ENCODE measurements at regions not wholly inside any gene's neighbourhood (a gene's known extent, or its start where the extent isn't known, plus 50 kb on each side); places are given as distances from the start of the nearest gene placed in this dataset.

DNA sequence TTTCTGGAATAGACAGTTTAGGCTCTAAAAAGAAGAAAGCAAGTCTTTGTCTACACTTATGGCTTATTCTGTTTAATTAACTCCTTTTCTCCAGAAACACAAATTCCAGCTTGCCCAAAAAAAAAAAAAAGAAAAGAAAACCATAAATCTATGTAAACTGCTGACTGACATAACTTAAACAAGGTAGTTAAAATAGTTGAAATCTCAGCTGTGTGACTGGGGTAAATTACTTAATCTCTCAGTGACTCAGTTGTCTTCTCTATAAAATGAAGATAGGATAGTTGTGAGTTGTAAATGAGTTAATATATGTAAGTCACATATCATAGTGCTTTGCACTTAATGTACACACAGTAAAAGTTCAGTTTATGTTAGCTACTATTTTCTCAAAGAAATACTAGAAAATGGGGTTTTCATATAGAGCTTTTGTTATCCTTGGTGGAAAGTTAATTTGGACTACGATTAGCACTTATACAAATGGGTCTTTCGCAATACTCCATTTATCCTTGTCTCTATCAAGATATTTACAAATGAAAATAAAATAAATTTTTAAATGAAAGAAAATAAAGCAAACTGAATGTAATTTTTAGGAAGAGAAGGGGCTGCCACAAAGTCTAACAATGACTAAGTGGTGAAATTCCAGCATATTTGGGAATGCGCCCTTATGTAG is 200.9 kb downstream of the MBL2 start:
- no peaks in the 10 kb centered on the region for H3K79me2 ChIP-seq (replicated peaks; ENCODE audit: insufficient read depth, low read length)
- no peaks in the 10 kb centered on the region for H4K20me1 ChIP-seq (ENCODE audit: insufficient read depth)
- H2AFZ ChIP-seq (ENCODE audit: low read depth, low read length) = no peak overlapping the region
- H3K27ac ChIP-seq (ENCODE audit: low read length) = no peak overlapping the region
- H3K27me3 ChIP-seq (ENCODE audit: insufficient read depth, low read depth, low read length) = no peaks in the 10 kb centered on the region
- no peak overlapping the region for H3K9ac ChIP-seq (ENCODE audit: low read length)
- TF ChIP-seq RAD21 (conservative IDR thresholded peaks at IDR 0.05) (no peak), POLR2AphosphoS5 (IDR thresholded peaks at IDR 0.05) (no peak), EZH2 (IDR thresholded peaks at IDR 0.05; ENCODE audit: borderline replicate concordance, insufficient read depth, low read length, poor library complexity, severe bottlenecking) (no peak), EP300 (conservative IDR thresholded peaks at IDR 0.05; ENCODE audit: poor library complexity, severe bottlenecking) (no peak), TAF1 (IDR thresholded peaks at IDR 0.05; ENCODE audit: low read depth) (no peak), SMC3 (conservative IDR thresholded peaks at IDR 0.05; ENCODE audit: poor library complexity) (no peak)
- TF ChIP-seq, protein P1, sequence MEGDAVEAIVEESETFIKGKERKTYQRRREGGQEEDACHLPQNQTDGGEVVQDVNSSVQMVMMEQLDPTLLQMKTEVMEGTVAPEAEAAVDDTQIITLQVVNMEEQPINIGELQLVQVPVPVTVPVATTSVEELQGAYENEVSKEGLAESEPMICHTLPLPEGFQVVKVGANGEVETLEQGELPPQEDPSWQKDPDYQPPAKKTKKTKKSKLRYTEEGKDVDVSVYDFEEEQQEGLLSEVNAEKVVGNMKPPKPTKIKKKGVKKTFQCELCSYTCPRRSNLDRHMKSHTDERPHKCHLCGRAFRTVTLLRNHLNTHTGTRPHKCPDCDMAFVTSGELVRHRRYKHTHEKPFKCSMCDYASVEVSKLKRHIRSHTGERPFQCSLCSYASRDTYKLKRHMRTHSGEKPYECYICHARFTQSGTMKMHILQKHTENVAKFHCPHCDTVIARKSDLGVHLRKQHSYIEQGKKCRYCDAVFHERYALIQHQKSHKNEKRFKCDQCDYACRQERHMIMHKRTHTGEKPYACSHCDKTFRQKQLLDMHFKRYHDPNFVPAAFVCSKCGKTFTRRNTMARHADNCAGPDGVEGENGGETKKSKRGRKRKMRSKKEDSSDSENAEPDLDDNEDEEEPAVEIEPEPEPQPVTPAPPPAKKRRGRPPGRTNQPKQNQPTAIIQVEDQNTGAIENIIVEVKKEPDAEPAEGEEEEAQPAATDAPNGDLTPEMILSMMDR (IDR thresholded peaks at IDR 0.05; ENCODE audit: poor library complexity, severe bottlenecking) = no peak
- TF ChIP-seq, protein P2, sequence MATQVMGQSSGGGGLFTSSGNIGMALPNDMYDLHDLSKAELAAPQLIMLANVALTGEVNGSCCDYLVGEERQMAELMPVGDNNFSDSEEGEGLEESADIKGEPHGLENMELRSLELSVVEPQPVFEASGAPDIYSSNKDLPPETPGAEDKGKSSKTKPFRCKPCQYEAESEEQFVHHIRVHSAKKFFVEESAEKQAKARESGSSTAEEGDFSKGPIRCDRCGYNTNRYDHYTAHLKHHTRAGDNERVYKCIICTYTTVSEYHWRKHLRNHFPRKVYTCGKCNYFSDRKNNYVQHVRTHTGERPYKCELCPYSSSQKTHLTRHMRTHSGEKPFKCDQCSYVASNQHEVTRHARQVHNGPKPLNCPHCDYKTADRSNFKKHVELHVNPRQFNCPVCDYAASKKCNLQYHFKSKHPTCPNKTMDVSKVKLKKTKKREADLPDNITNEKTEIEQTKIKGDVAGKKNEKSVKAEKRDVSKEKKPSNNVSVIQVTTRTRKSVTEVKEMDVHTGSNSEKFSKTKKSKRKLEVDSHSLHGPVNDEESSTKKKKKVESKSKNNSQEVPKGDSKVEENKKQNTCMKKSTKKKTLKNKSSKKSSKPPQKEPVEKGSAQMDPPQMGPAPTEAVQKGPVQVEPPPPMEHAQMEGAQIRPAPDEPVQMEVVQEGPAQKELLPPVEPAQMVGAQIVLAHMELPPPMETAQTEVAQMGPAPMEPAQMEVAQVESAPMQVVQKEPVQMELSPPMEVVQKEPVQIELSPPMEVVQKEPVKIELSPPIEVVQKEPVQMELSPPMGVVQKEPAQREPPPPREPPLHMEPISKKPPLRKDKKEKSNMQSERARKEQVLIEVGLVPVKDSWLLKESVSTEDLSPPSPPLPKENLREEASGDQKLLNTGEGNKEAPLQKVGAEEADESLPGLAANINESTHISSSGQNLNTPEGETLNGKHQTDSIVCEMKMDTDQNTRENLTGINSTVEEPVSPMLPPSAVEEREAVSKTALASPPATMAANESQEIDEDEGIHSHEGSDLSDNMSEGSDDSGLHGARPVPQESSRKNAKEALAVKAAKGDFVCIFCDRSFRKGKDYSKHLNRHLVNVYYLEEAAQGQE (IDR thresholded peaks at IDR 0.05; ENCODE audit: borderline replicate concordance) = no peak
- no peaks in the 10 kb centered on the region for H3K9me3 ChIP-seq (ENCODE audit: low read length)
- no peaks in the 10 kb centered on the region for H3K9me2 ChIP-seq (ENCODE audit: insufficient read depth, low read length)
- H3F3A ChIP-seq (ENCODE audit: insufficient read depth, low read length, poor library complexity, severe bottlenecking) = no peaks in the 10 kb centered on the region
- no peak overlapping the region for H3K4me2 ChIP-seq (ENCODE audit: low read length)
- H3K4me3 ChIP-seq (ENCODE audit: low read length) = no peak overlapping the region
- H3K36me3 ChIP-seq (ENCODE audit: insufficient read depth, low read length) = no peaks in the 10 kb centered on the region

DNA sequence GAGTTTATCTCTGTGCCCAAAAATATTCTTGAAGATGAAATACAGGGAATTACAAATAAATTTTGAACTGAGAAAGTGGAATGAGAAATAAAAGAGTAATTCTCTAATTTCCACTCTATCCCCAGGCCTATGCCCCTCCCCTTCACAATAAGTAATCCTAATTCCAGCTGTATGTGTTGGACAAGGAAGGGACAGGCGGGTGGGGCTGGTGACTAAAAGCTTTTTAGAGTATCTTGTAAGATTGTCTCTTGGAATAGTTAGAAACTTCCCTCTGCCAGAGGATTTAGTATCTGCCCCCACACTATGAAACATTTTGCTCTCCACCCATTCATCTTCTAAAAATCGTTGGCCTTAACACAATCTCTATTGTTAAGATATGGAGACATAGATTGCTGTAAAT is 199.2 kb downstream of the MBL2 start:
- H3K9ac ChIP-seq (ENCODE audit: low read length) = no peak overlapping the region
- H3K27ac ChIP-seq (ENCODE audit: low read length) = no peak overlapping the region
- no peak for TF ChIP-seq SMC3 (conservative IDR thresholded peaks at IDR 0.05; ENCODE audit: poor library complexity)
- TF ChIP-seq, protein P1 (IDR thresholded peaks at IDR 0.05; ENCODE audit: poor library complexity, severe bottlenecking) = no peak
- TF ChIP-seq EZH2 (IDR thresholded peaks at IDR 0.05; ENCODE audit: borderline replicate concordance, insufficient read depth, low read length, poor library complexity, severe bottlenecking) = no peak
- H2AFZ ChIP-seq (ENCODE audit: low read depth, low read length) = no peak overlapping the region
- H3K27me3 ChIP-seq (ENCODE audit: insufficient read depth, low read depth, low read length) = no peaks in the 10 kb centered on the region
- H4K20me1 ChIP-seq (ENCODE audit: insufficient read depth) = no peaks in the 10 kb centered on the region
- H3K79me2 ChIP-seq (replicated peaks; ENCODE audit: insufficient read depth, low read length) = no peaks in the 10 kb centered on the region
- H3F3A ChIP-seq (ENCODE audit: insufficient read depth, low read length, poor library complexity, severe bottlenecking) = no peaks in the 10 kb centered on the region
- H3K9me3 ChIP-seq (ENCODE audit: low read length) = no peaks in the 10 kb centered on the region
- no peaks in the 10 kb centered on the region for H3K36me3 ChIP-seq (ENCODE audit: insufficient read depth, low read length)
- no peak overlapping the region for H3K4me2 ChIP-seq (ENCODE audit: low read length)
- H3K9me2 ChIP-seq (ENCODE audit: insufficient read depth, low read length) = no peaks in the 10 kb centered on the region
- no peak overlapping the region for H3K4me3 ChIP-seq (ENCODE audit: low read length)

Data from neural cell (in vitro differentiated cells).